LNCAP (cell line): ENCODE measurements at regions not wholly inside any gene's neighbourhood (a gene's known extent, or its start where the extent isn't known, plus 50 kb on each side); places are given as distances from the start of the nearest gene placed in this dataset.

ENCODE experiments used
- CTCF ChIP-seq: fragments of 450-650 bp; IDR thresholded peaks from 2 replicates; pipeline ENCODE4 v1.5.1; 2017; ENCODE audit warnings: mild to moderate bottlenecking

DNA sequence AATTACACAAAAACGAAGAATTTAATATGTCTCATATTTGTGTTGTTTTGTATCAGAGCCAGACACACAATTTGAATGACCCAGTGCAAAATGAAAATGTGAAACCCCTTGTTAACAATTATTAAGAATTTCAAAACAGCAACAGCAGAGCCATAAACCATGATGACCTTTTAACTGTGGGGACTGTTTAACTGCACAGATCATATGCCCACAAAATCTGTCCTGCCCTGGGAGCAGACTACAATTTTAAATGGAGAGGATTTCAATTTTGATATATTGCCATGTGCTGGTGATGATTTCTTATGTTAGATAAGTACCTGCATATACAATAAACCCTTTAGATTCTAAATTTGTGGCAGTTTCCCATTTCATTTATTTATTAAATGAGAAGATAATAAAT is 455.5 kb upstream of the MGAT4C start:
- TF ChIP-seq CTCF, result no peak

DNA sequence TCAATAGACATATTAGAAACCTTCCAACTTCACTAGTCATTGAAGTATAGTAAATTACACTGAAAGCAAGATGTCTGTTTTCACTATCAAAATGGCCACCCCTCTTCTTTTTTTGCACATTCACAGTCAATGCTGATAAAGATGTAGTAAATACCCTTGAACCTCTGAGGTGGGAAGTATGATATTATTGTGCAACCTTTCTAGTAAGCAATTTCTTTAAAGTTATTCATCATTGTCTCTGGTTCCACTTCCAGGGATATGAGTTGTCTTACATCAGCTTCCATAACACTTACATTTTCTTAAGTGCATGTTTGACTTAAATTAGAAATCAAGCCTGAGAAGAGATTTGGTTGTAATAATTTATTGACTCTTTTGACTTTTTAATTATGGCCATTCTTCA is 453.9 kb upstream of the MGAT4C start:
- no peak for TF ChIP-seq CTCF

DNA sequence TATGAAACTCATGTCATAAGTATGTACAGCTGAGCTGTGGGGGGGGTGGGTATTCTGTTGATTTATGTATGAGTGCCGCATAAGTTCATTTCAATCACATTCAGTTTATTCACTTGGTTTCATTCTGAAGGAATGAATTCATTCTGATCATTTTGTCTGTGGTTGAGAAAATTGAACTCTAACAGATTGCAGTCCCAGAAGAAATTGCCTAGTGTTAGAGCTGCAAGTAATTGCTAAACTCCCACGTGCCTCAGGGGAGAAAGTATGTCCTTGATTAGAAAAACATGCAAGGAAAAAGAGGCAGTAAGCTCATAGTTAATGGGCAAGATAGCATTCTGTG is 442.4 kb upstream of the MGAT4C start:
- TF ChIP-seq CTCF, result no peak

GRCh38 chr12:86697916-86698640 is 441.9 kb upstream of the MGAT4C start:
- no peak for TF ChIP-seq CTCF

GRCh38 chr12:86683568-86684304 is 427.5 kb upstream of the MGAT4C start:
- no peak for TF ChIP-seq CTCF

GRCh38 chr12:86681060-86681459 is 424.9 kb upstream of the MGAT4C start:
- no peak for TF ChIP-seq CTCF

DNA sequence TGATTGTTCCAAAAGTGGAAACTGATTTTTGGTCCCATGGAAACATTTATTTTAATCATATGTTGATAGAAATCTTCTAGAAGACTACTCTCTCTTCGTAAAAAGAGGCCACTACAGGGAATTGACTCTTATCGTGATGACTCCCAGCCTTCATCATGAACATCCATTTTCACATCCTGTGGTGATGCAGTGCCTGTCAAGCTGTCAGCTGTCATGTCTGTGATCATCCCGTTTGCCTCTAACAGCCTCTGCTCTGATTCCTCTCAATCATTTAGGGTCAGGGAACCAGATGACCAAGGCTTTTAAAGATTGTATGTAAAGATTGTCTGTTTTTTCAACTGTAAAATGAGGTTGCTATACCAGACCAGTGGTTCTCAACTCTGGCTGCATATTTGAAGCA is 419.0 kb upstream of the MGAT4C start:
- no peak for TF ChIP-seq CTCF
